Lung (tissue), 11 donors: ENCODE measurements at regions not wholly inside any gene's neighbourhood (a gene's known extent, or its start where the extent isn't known, plus 50 kb on each side); places are given as distances from the start of the nearest gene placed in this dataset.

Experiments
- ATAC-seq: fragments of 200-7000 bp; cut with Tn5 transposase; one replicate; pipeline ENCODE4 v1.9.1; 2020; ENCODE audit warnings: moderate number of reproducible peaks; ENCODE audit not compliant: insufficient read depth, low FRiP score
- DNase-seq, 3 donors: peaks; one replicate each; pipeline ENCODE4 v3.0.0-alpha.2; 2013 to 2017
- H3K27ac ChIP-seq, 2 donors: one replicate each; pipeline ENCODE4 v1.5.1; 2013; ENCODE audit warnings: mild to moderate bottlenecking in 2 of 2, moderate library complexity in 2 of 2, control low read depth in 1 of 2, inconsistent platforms in 1 of 2, low read depth in 1 of 2, low read length in 1 of 2
- H3K27me3 ChIP-seq, 3 donors: one replicate each; pipeline ENCODE4 v1.5.1; 2013; ENCODE audit warnings: low read length in 2 of 3; ENCODE audit not compliant: control insufficient read depth in 3 of 3, insufficient read depth in 3 of 3
- H3K36me3 ChIP-seq, 4 donors: one replicate each; pipeline ENCODE4 v1.5.1; 2013; ENCODE audit warnings: low read length in 4 of 4, mild to moderate bottlenecking in 1 of 4, moderate library complexity in 1 of 4; ENCODE audit not compliant: control insufficient read depth in 4 of 4, insufficient read depth in 4 of 4
- H3K4me1 ChIP-seq, 5 donors: one replicate each; pipeline ENCODE4 v1.5.1; 2013; ENCODE audit warnings: low read length in 5 of 5, mild to moderate bottlenecking in 2 of 5, moderate library complexity in 1 of 5; ENCODE audit not compliant: control insufficient read depth in 5 of 5, insufficient read depth in 5 of 5
- H3K4me3 ChIP-seq: one replicate; pipeline ENCODE4 v1.5.1; 2013; ENCODE audit warnings: mild to moderate bottlenecking, control low read depth, moderate library complexity
- H3K9ac ChIP-seq, 2 donors: one replicate each; pipeline ENCODE4 v1.5.1; 2013; ENCODE audit warnings: low read length in 2 of 2, control low read depth in 1 of 2; ENCODE audit not compliant: insufficient read depth in 1 of 2
- H3K9me3 ChIP-seq, 4 donors: one replicate each; pipeline ENCODE4 v1.5.1; 2013; ENCODE audit warnings: low read length in 3 of 4, mild to moderate bottlenecking in 1 of 4, moderate library complexity in 1 of 4; ENCODE audit not compliant: control insufficient read depth in 4 of 4, insufficient read depth in 3 of 4
- WGBS, 2 donors: extraction: QIAGEN DNeasy Blood & Tissue Kit; methylation state at CpG; one replicate each; pipeline ENCODE4 v1.1.7; 2013; 5-methylcytosine and 5-hydroxymethylcytosine counted together
- TF ChIP-seq, protein P1 (sequence below): IDR thresholded peaks from 2 replicates; pipeline ENCODE4 v1.5.1; 2012; ENCODE audit warnings: mild to moderate bottlenecking; ENCODE audit errors: control extremely low read depth, extremely low read depth
- donor health status: control.
- donor health status: control.
- donor health status: Bipolar disorder and iron deficiency.
- donor health status: healthy.
- donor health status: DM: yes; HTN: yes; CAD: no.

DNA sequence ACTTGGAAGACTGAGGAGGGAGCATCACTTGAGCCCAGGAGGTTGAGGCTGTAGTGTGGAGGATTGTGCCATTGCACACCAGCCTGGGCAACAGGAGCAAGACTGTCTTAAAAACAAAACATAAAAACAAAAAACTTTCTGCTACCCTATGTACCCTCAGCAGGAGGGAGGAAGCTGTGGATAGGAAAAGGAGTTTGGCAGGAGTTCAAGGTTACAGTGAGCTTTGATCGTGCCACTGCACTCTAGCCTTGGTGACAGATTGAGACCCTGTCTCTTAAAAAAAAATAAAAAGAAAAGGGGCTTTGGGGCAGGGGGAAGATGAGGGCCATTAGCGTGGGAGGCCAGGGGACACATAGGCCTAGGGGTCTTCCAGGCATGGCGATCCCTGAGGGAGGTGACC, 135.7 kb downstream of the DHX35 start:
- DNase-seq (no peak), ATAC-seq (no peak)
- TF ChIP-seq, protein P1, sequence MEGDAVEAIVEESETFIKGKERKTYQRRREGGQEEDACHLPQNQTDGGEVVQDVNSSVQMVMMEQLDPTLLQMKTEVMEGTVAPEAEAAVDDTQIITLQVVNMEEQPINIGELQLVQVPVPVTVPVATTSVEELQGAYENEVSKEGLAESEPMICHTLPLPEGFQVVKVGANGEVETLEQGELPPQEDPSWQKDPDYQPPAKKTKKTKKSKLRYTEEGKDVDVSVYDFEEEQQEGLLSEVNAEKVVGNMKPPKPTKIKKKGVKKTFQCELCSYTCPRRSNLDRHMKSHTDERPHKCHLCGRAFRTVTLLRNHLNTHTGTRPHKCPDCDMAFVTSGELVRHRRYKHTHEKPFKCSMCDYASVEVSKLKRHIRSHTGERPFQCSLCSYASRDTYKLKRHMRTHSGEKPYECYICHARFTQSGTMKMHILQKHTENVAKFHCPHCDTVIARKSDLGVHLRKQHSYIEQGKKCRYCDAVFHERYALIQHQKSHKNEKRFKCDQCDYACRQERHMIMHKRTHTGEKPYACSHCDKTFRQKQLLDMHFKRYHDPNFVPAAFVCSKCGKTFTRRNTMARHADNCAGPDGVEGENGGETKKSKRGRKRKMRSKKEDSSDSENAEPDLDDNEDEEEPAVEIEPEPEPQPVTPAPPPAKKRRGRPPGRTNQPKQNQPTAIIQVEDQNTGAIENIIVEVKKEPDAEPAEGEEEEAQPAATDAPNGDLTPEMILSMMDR: no peak
- H3K4me1 ChIP-seq: no peaks in the 10 kb centered on the region
- H3K9ac ChIP-seq: no peak overlapping the region
- no peaks in the 10 kb centered on the region for H3K9me3 ChIP-seq
- H3K27me3 ChIP-seq: no peaks in the 10 kb centered on the region
- WGBS, 2 donors: 53 to 60% methylated on average over 3 of the region's 3 CpGs
- H3K4me3 ChIP-seq: no peak overlapping the region
- no peaks in the 10 kb centered on the region for H3K36me3 ChIP-seq
- H3K27ac ChIP-seq: no peak overlapping the region

DNA sequence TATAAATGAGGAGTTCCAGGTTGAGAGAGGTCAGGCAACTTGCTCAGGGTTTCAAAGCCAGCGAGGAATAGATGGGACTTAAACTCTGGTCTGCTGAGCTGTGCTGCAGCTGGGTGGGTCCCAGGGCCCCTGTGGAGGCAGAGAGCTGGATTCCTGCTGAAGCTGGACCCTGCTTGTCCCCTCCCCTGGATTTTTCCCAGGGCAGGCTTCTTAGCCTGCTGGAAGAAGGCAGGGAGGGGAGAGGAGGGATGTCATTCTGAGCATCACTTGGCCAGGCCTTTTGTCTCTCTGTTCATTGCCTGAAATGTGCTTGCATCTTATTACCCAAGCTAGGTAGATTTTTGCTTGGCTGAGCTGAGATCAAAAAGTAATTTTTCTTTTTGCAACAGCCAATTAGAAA, 133.7 kb downstream of the DHX35 start:
- Histone ChIP-seq H3K4me3 (no peak overlapping the region), H3K9me3 (no peaks in the 10 kb centered on the region), H3K4me1 (no peaks in the 10 kb centered on the region), H3K27ac (no peak overlapping the region), H3K27me3 (no peaks in the 10 kb centered on the region), H3K9ac (no peak overlapping the region), H3K36me3 (no peaks in the 10 kb centered on the region)
- 92 to 94% methylated on average over 1 of the region's 1 CpG for WGBS, 2 donors
- no peak for DNase-seq
- TF ChIP-seq, protein P1: no peak
- ATAC-seq: no peak

DNA sequence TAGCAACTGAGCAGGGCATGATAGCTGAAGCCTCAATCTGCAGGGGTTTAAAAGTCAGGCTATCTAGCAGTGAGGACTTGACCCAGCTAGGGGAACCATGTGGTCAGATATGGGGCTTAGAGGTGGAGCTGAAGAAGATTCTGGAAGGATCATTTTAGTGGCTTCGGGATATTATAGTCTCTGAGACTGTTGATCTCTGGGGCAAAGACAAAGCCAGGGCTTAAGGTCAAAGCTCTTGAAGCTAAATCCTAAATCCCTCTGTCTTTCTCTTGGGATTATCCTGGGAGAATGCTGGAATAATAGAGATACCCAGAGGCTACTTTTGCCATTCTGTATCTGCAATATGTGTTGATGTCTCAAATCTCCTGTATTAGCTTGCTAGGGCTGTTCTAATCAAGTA, 132.2 kb downstream of the DHX35 start:
- no peak for ATAC-seq
- Histone ChIP-seq H3K4me3 (no peak overlapping the region), H3K27ac (no peak overlapping the region), H3K4me1 (no peaks in the 10 kb centered on the region), H3K27me3 (no peaks in the 10 kb centered on the region), H3K9me3 (no peaks in the 10 kb centered on the region), H3K9ac (no peak overlapping the region), H3K36me3 (no peaks in the 10 kb centered on the region)
- TF ChIP-seq, protein P1: no peak
- DNase-seq: no peak
- 91 to 95% methylated on average over 1 of the region's 1 CpG for WGBS, 2 donors

DNA sequence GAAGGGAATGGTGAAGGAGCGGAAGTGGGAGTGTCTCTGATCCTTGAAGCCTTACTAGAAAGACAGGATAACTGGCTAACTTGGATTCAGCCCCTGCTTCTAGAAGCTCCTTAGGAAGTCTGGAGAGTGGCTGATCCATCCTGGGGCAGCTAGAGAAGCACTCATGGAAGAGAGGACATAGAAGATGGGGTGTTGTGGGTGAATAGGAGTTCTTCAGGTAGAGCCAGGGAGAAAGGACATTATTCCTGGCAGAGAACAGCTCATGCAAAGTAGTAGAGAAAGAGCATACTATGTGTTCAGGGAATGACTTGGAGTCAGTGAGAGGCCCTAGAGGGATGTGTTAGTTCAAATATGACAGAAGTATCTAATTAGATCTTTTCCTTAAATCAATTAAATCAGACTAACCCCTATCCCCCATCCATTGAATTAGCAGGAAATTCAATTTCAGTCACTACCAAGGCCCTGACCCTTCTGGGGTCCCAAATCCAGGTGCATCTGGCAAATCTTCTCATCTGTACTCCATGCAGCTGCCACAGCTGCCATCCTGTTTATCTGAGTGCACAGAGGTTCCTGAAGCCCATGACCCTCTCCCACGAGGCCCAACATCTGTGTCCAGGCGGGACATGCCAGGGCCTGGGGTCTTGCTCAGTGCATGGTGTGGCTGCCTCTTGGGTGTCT, 130.7 kb downstream of the DHX35 start:
- H3K36me3 ChIP-seq: no peaks in the 10 kb centered on the region
- no peaks in the 10 kb centered on the region for H3K4me1 ChIP-seq
- TF ChIP-seq, protein P1: no peak
- H3K9ac ChIP-seq: no peak overlapping the region
- no peaks in the 10 kb centered on the region for H3K9me3 ChIP-seq
- ATAC-seq: no peak
- 78 to 85% methylated on average over 3 of the region's 3 CpGs for WGBS, 2 donors
- H3K27ac ChIP-seq: no peak overlapping the region
- no peaks in the 10 kb centered on the region for H3K27me3 ChIP-seq
- DNase-seq: peak in 1 of 3 donors; percentile 6
- H3K4me3 ChIP-seq: no peak overlapping the region
